IgD-negative memory B cell (primary cell): ENCODE measurements at regions not wholly inside any gene's neighbourhood (a gene's known extent, or its start where the extent isn't known, plus 50 kb on each side); places are given as distances from the start of the nearest gene placed in this dataset.
"Not testable (repeated sequence)": the region's sequence is repeated elsewhere in the genome, so short reads cannot be mapped to it uniquely, and the experiment has no call there.

Experiments used
- H3K27ac Mint-ChIP-seq, 3 donors: one replicate each; pipeline ENCODE4 v1.8.0; 2020 to 2022; ENCODE audit warnings: mild to moderate bottlenecking in 3 of 3, mixed read lengths in 3 of 3, moderate library complexity in 1 of 3
- H3K27me3 Mint-ChIP-seq: one replicate; pipeline ENCODE4 v1.8.0; 2021; ENCODE audit warnings: mixed read lengths
- H3K36me3 Mint-ChIP-seq: one replicate; pipeline ENCODE4 v1.8.0; 2020; ENCODE audit warnings: mild to moderate bottlenecking, mixed read lengths
- H3K4me1 Mint-ChIP-seq, 3 donors: one replicate each; pipeline ENCODE4 v1.8.0; 2020 to 2022; ENCODE audit warnings: mixed read lengths in 3 of 3, mild to moderate bottlenecking in 1 of 3
- H3K4me3 Mint-ChIP-seq, 4 donors: one replicate each; pipeline ENCODE4 v1.8.0; 2020 to 2022; ENCODE audit warnings: mild to moderate bottlenecking in 4 of 4, mixed read lengths in 4 of 4, moderate library complexity in 3 of 4
- H3K9me3 Mint-ChIP-seq, 3 donors: one replicate each; pipeline ENCODE4 v1.8.0; 2020 to 2021; ENCODE audit warnings: mixed read lengths in 3 of 3, mild to moderate bottlenecking in 1 of 3

DNA sequence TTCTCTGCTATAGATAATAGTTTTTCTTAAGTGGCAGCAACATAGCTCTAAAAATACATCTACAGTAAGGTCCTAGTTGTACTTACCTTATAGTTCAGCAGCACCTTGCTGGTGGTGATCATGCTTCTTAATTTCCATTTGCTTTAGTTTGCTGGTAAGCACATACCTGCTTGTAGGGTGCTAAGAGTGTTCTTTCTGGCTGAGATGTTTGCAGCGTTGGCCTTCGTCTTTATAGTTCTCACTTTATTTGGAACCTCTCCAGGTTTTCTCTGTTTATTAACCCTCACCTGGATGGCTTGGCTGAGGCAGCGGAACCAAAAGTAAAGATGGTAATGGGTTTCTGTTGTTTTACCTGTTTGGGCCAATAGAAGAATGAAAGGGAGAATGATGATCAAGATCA lies 123.6 kb upstream of the EFEMP1 start:
- no peak overlapping the region for H3K4me3 Mint-ChIP-seq
- peaks cover 0 to 3% (median 2%) of the 10 kb centered on the region in 3 donors for H3K9me3 Mint-ChIP-seq
- H3K27ac Mint-ChIP-seq: no peak overlapping the region
- no peaks in the 10 kb centered on the region for H3K27me3 Mint-ChIP-seq
- no peaks in the 10 kb centered on the region for H3K36me3 Mint-ChIP-seq
- H3K4me1 Mint-ChIP-seq: no peaks in the 10 kb centered on the region

DNA sequence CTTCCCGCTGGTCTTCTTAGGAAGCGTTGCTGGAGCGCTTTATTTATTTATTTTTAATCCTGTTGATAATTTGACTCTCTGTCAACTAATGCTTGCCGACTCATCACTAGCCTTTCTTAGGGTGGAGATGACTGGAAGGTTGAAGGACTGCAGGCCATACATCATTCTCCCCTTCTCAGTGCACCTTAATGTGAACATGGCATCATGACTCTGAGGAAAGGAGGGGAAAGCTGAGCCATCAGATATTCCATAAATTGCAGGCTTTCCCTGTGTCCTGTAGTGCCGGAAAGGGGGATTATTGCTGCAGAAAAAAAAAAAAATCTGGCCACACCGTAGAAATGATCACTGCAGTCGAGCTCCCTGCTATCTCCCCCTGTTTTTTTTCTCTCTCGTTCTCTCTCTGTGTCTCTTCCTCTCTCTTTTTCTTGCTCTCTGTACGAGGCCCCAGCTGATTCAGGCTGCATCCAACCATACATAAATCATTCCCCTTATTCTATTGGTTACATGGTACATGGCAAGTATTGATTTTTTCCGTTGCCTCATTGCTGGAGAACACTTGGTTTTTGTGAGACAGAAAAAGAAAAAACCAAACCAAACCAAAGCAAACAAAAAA lies 125.8 kb upstream of the EFEMP1 start:
- Mint-ChIP-seq H3K4me3 (no peak overlapping the region), H3K36me3 (no peaks in the 10 kb centered on the region), H3K9me3 (peaks cover 0 to 3% (median 2%) of the 10 kb centered on the region in 3 donors), H3K4me1 (no peaks in the 10 kb centered on the region), H3K27me3 (no peaks in the 10 kb centered on the region), H3K27ac (no peak overlapping the region)

GRCh38 chr2:56053679-56054078 lies 130.1 kb upstream of the EFEMP1 start:
- Mint-ChIP-seq H3K4me3 (no peak overlapping the region), H3K27me3 (no peaks in the 10 kb centered on the region), H3K9me3 (peaks cover 2 to 11% (median 2%) of the 10 kb centered on the region in 3 donors), H3K4me1 (no peaks in the 10 kb centered on the region), H3K27ac (no peak overlapping the region), H3K36me3 (no peaks in the 10 kb centered on the region)

GRCh38 chr2:56055405-56055804 lies 128.4 kb upstream of the CCDC85A start:
- Mint-ChIP-seq H3K9me3 (peaks cover under 1 to 16% (median 6%) of the 10 kb centered on the region in 3 donors), H3K27ac (no peak overlapping the region), H3K36me3 (no peaks in the 10 kb centered on the region), H3K4me3 (no peak overlapping the region), H3K4me1 (no peaks in the 10 kb centered on the region), H3K27me3 (no peaks in the 10 kb centered on the region)

- H3K4me1 Mint-ChIP-seq, H3K27me3 Mint-ChIP-seq, H3K27ac Mint-ChIP-seq, H3K4me3 Mint-ChIP-seq, H3K36me3 Mint-ChIP-seq: not testable (repeated sequence)
- peaks cover 2 to 18% (median 16%) of the 10 kb centered on the region in 3 donors for H3K9me3 Mint-ChIP-seq
Observed at GRCh38 chr2:56061327-56061726, 122.5 kb upstream of the CCDC85A start.

DNA sequence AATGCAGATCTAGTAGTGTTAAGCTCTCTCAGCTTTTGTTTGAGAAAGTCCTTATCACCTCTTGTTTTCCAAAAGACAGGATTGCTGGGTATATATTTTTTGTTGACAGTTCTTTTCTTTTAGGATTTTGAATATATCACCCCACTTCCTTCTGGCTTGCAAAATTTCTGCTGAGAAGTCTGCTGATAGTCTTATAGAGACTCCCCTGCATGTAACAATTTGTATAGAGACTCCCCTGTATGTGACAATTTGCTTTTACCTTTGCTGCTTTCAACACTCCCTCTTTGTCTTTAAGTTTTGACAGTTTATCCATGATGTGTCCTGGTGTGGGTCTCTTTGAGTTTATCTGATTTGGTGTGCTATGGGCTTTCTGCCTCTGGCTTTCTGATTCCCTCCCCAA lies 115.0 kb upstream of the CCDC85A start:
- H3K4me3 Mint-ChIP-seq: no peak overlapping the region
- peaks cover 0 to 1% (median 0%) of the 10 kb centered on the region in 3 donors for H3K4me1 Mint-ChIP-seq
- H3K27me3 Mint-ChIP-seq: peaks cover 3% of the 10 kb centered on the region
- peaks cover 2 to 12% (median 5%) of the 10 kb centered on the region in 3 donors for H3K9me3 Mint-ChIP-seq
- H3K27ac Mint-ChIP-seq: no peak overlapping the region
- H3K36me3 Mint-ChIP-seq: no peaks in the 10 kb centered on the region

DNA sequence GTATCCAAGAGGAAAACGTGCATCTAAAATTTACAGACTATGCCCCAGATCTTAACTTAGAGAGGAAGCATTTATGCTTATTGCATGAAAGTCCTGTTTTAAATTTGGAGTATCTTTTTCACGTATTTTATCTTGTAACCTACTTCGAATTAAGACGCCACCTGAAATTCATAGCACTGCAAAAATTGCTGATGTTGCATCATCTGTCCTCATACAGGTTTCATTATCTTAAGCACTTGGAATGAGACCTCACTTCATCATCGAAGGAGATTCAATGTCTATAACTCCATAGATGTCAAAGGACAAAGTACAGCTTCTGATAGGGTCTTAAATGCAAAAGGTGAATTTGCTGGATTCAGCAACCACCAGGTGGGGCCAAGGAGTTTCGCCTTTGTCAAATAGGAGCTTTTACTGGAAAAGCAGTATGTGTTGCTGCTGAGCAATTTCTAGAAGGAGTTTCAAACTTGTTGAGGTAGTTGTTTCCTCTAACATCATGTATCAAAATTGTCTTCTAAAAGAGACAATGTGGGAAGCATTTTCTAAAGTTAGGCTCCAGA lies 106.4 kb upstream of the CCDC85A start:
- Mint-ChIP-seq H3K4me1 (no peaks in the 10 kb centered on the region), H3K9me3 (peaks cover 0 to 3% (median 0%) of the 10 kb centered on the region in 3 donors), H3K27ac (no peak overlapping the region), H3K36me3 (no peaks in the 10 kb centered on the region), H3K27me3 (peaks cover 3% of the 10 kb centered on the region), H3K4me3 (no peak overlapping the region)

GRCh38 chr2:56082665-56083064 lies 101.1 kb upstream of the CCDC85A start:
- no peaks in the 10 kb centered on the region for H3K36me3 Mint-ChIP-seq
- no peak overlapping the region for H3K4me3 Mint-ChIP-seq
- no peaks in the 10 kb centered on the region for H3K27me3 Mint-ChIP-seq

DNA sequence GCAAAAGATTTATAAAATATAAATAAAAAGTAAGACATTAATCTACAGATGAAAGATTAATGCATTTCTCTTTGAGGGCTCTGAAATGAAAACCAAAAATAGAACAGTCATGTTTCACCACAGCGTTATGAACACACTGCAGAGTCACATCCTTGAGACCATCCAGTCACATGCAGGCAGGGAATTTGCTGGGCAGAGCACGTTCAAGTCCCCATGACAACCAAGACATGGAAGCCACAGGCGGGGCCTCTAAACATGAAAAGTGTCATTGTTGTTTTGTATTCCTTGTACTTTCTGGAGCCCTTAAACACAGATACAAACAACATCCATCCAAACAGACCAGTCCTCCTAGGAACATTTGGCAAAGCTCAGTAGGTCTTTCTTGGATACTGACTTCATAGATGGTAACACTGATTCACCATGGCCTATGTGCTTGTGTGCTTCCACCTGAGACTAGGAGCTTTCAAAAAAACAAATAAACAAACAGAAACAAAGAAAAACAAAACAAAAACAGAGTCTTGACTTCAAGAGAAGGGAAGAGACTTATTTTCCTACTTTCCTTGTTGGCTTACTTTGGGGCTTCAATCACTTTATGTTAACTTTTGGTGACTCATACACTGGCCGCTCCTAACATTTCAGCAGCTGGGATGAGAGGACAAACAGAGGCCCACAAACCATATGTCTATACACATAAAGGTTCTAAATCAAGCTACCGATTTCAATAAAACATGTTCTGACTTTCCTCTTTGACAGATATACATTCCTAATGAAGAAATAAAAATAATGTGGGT lies 99.5 kb upstream of the CCDC85A start:
- no peak overlapping the region for H3K27ac Mint-ChIP-seq
- H3K4me1 Mint-ChIP-seq: no peaks in the 10 kb centered on the region
- no peak overlapping the region for H3K4me3 Mint-ChIP-seq
- peaks cover 0 to 3% (median 0%) of the 10 kb centered on the region in 3 donors for H3K9me3 Mint-ChIP-seq
- no peaks in the 10 kb centered on the region for H3K36me3 Mint-ChIP-seq
- no peaks in the 10 kb centered on the region for H3K27me3 Mint-ChIP-seq

More at GRCh38 chr2:56082665-56083064, 101.1 kb upstream of the CCDC85A start:
- Mint-ChIP-seq H3K27ac (no peak overlapping the region), H3K4me1 (no peaks in the 10 kb centered on the region), H3K9me3 (peaks cover 0 to 3% (median 0%) of the 10 kb centered on the region in 3 donors)

GRCh38 chr2:56086336-56086735 lies 97.5 kb upstream of the CCDC85A start:
- Mint-ChIP-seq H3K4me3 (no peak overlapping the region), H3K27ac (no peak overlapping the region)

DNA sequence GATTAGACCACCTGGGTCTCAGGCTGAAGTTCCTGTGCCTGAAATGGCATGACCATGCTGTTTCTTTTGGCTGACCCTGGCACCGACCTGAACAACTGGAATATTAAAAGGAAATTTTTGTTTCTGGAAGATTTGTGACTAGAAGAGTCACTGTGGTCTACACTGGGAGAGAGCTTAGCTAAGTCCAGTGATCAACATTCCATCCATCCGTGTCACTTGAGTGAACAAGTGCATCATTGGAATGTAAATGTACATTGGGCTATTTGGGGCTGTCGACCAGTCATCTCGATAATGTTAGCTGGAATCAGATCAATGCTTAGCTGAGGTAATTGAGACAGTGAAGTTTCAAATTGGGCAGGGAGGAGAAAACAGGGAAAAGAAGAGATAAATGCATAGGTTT lies 95.4 kb upstream of the CCDC85A start:
- no peak overlapping the region for H3K4me3 Mint-ChIP-seq
- no peaks in the 10 kb centered on the region for H3K4me1 Mint-ChIP-seq
- H3K36me3 Mint-ChIP-seq: no peaks in the 10 kb centered on the region
- H3K27me3 Mint-ChIP-seq: no peaks in the 10 kb centered on the region
- H3K27ac Mint-ChIP-seq: no peak overlapping the region
- H3K9me3 Mint-ChIP-seq: no peaks in the 10 kb centered on the region

More at GRCh38 chr2:56086336-56086735, 97.5 kb upstream of the CCDC85A start:
- no peaks in the 10 kb centered on the region for H3K36me3 Mint-ChIP-seq
- H3K4me1 Mint-ChIP-seq: no peaks in the 10 kb centered on the region
- H3K27me3 Mint-ChIP-seq: no peaks in the 10 kb centered on the region
- no peaks in the 10 kb centered on the region for H3K9me3 Mint-ChIP-seq

DNA sequence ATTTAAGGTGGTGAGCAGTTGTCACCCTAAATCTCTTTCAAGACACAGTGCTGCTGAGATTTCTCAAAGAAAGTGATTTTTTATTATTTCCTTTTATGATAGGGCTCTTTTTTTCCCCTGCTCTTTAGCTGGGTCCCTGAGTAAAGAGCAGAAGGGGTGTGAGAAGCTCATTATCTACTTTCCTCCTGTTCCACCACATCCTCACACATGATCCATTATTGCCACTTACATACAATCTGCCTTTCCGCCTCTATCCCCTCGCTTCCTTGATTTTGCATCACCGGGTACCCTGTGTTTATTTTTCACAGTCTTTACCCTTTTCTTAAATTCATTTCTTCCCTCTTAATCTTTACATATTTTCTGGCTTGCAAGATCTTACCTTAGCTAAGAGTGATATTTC lies 93.9 kb upstream of the CCDC85A start:
- Mint-ChIP-seq H3K9me3 (no peaks in the 10 kb centered on the region), H3K36me3 (no peaks in the 10 kb centered on the region), H3K4me3 (no peak overlapping the region), H3K27me3 (no peaks in the 10 kb centered on the region), H3K27ac (no peak overlapping the region), H3K4me1 (no peaks in the 10 kb centered on the region)

- Mint-ChIP-seq H3K27ac (no peak overlapping the region), H3K4me1 (peaks cover 0 to 1% (median 0%) of the 10 kb centered on the region in 3 donors), H3K27me3 (no peaks in the 10 kb centered on the region), H3K4me3 (no peak overlapping the region), H3K9me3 (peaks cover 0 to 7% (median 0%) of the 10 kb centered on the region in 3 donors), H3K36me3 (no peaks in the 10 kb centered on the region)
Observed at GRCh38 chr2:56099963-56100362, 83.8 kb upstream of the CCDC85A start.

DNA sequence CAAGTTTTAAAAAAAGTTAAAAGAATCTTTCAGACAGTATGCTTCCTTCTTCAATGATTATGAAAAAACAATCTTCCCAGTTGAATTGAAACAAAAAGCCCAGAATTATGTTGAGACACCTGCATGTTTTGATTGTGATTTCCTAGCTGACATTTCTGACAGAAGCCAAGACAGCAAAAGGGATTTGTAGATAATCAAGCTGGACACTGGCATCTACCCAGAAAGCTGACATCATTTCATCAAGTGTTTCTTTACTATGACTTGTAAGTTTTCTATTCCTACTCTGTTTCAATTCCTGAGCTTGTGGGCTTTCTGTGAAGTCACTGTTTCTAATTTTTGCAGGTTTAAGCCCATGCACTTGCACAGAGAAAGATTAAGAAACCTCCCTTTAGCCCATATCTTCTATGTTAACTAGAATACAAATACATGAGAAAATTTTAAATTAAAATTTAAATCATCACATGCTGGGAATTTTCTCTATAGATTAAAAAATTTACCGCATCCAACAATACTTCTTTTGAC lies 82.9 kb upstream of the CCDC85A start:
- Mint-ChIP-seq H3K36me3 (no peaks in the 10 kb centered on the region), H3K27ac (peak overlapping the region in 1 of 3 donors; percentile 49), H3K9me3 (peaks cover 0 to 7% (median 1%) of the 10 kb centered on the region in 3 donors), H3K4me3 (no peak overlapping the region), H3K27me3 (no peaks in the 10 kb centered on the region), H3K4me1 (peaks cover 0 to 1% (median 0%) of the 10 kb centered on the region in 3 donors)

GRCh38 chr2:56102098-56102497 lies 81.7 kb upstream of the CCDC85A start:
- Mint-ChIP-seq H3K27me3 (no peaks in the 10 kb centered on the region), H3K36me3 (no peaks in the 10 kb centered on the region), H3K4me1 (peaks cover 0 to 1% (median 0%) of the 10 kb centered on the region in 3 donors), H3K27ac (no peak overlapping the region), H3K9me3 (peaks cover 0 to 2% (median 1%) of the 10 kb centered on the region in 3 donors), H3K4me3 (no peak overlapping the region)
